ENCODE measurements at regions not wholly inside any gene's neighbourhood (a gene's known extent, or its start where the extent isn't known, plus 50 kb on each side); places are given as distances from the start of the nearest gene placed in this dataset.

DNA sequence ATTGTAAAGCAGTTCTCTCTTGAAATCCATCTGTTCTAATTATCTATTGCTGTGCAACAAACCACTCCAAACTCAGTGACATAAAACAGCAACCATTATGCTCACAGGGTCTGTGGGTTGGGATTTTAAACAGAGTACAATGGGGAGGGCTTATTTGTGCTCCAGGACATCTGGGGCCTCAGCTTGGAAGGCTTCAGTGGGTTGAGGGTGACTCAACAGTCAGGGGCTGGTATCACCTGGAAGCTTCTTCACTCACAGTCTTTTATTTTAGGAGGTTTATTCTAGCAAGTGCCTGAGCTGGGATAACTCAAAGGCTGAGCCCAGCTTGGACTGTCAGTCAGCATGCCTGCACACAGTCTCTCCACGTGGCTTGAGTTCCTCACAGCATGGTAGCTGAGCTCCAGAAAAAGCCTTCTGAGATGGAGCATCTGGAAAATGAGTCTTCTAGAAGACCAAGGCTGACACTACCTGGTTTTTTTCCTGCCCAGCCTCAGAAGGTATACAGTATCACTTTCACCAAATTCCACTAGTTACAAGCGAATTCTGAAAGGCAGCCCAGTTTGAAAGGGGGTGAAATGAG lies 234.6 kb upstream of the ID4 start:
- no peak overlapping the region for H2AFZ ChIP-seq (replicated peaks; ENCODE audit: low read length, poor library complexity)
- H2BK5ac ChIP-seq (ENCODE audit: low read depth, low read length, poor library complexity, severe bottlenecking): no peak overlapping the region
- H2BK120ac ChIP-seq (ENCODE audit: low read depth, low read length): no peak overlapping the region
- WGBS, 2 experiments (ENCODE audit: extremely low coverage in 2 of 2, insufficient read length in 1 of 2): 38% methylated on average over 1 of the region's 2 CpGs; no CpG with 5 or more reads in 1 of the 2 experiments
- ATAC-seq (ENCODE audit: low read depth) (no peak), DNase-seq (no peak)
- H4K91ac ChIP-seq (ENCODE audit: insufficient read depth, low read depth, low read length): no peak overlapping the region
- no peak overlapping the region for H2BK20ac ChIP-seq (ENCODE audit: low read depth, low read length)
- no peak overlapping the region for H3K56ac ChIP-seq (ENCODE audit: extremely low read depth, insufficient read depth, low read length)
- H3K79me1 ChIP-seq (ENCODE audit: low read depth in 1 of 2, low read length in 2 of 2): no peaks in the 10 kb centered on the region
- no peak overlapping the region for H4K8ac ChIP-seq (ENCODE audit: low read depth in 2 of 2, low read length in 2 of 2)
- no peaks in the 10 kb centered on the region for H4K20me1 ChIP-seq (ENCODE audit: insufficient read depth, low read length)
- intact Hi-C loops (cut with micrococcal nuclease) (no loop called here), in situ Hi-C loops (cut with MboI; ENCODE audit: low sequenced_read_pairs) (no loop called here), dilution Hi-C loops (cut with HindIII; ENCODE audit: low sequenced_read_pairs, unreplicated experiment) (no loop called here)
- no peak overlapping the region for H2AK5ac ChIP-seq (ENCODE audit: low read depth, low read length)
- no peaks in the 10 kb centered on the region for H3K9me1 ChIP-seq (ENCODE audit: insufficient read depth, low read length)
- no peaks in the 10 kb centered on the region for H3K36me3 ChIP-seq (ENCODE audit: control insufficient read depth, insufficient read depth, low read length)
- no peak overlapping the region for H3K18ac ChIP-seq (ENCODE audit: low read depth, low read length)
- no peaks in the 10 kb centered on the region for H3K4me1 ChIP-seq (ENCODE audit: control insufficient read depth, insufficient read depth, low read length)
- CTCF ChIA-PET: no interaction called here
- no peak overlapping the region for H3K4ac ChIP-seq (ENCODE audit: low read depth, low read length)
- no TSS peak for BruUV-seq (replicated peaks)
- no peak overlapping the region for H3K9ac ChIP-seq (ENCODE audit: low read depth, low read length)
- no peaks in the 10 kb centered on the region for H3K27me3 ChIP-seq (ENCODE audit: control insufficient read depth, insufficient read depth, low read length)
- no peak overlapping the region for H3K4me2 ChIP-seq (ENCODE audit: low read depth, low read length)
- POLR2A ChIA-PET (ENCODE audit: unreplicated experiment): no interaction called here
- H3K4me3 ChIP-seq (ENCODE audit: insufficient read depth, low read depth, low read length): no peak overlapping the region
- H2BK15ac ChIP-seq (ENCODE audit: low read depth, low read length): no peak overlapping the region
- no peak overlapping the region for H2AK9ac ChIP-seq (replicated peaks; ENCODE audit: low read depth, low read length, poor library complexity)
- H4K5ac ChIP-seq (ENCODE audit: low read depth, low read length): no peak overlapping the region
- H3K27ac ChIP-seq (ENCODE audit: insufficient read depth, low read length): no peak overlapping the region
- H3K14ac ChIP-seq (replicated peaks; ENCODE audit: low read depth, low read length): no peak overlapping the region
- no peak overlapping the region for H3K23ac ChIP-seq (ENCODE audit: low read depth, low read length)
- TF ChIP-seq MXI1 (IDR thresholded peaks at IDR 0.05; ENCODE audit: borderline replicate concordance, low read depth, low read length): no peak
- TF ChIP-seq POLR2A (IDR thresholded peaks at IDR 0.05; ENCODE audit: low read depth, low read length): no peak
- TF ChIP-seq CHD1 (IDR thresholded peaks at IDR 0.05; ENCODE audit: low read depth, low read length): no peak
- TF ChIP-seq FOS (IDR thresholded peaks at IDR 0.05; ENCODE audit: low read depth, low read length): no peak
- TF ChIP-seq MAFK (IDR thresholded peaks at IDR 0.05; ENCODE audit: low read depth, low read length): no peak
- TF ChIP-seq NFE2L2 (IDR thresholded peaks at IDR 0.05; ENCODE audit: low read depth, low read length): no peak
- TF ChIP-seq RFX5 (IDR thresholded peaks at IDR 0.05; ENCODE audit: low read depth, low read length): no peak
- no peak for TF ChIP-seq USF2 (IDR thresholded peaks at IDR 0.05; ENCODE audit: low read depth, low read length)
- TF ChIP-seq MAZ (IDR thresholded peaks at IDR 0.05; ENCODE audit: borderline replicate concordance, low read depth, low read length): no peak
- no peak for TF ChIP-seq CTCF (conservative IDR thresholded peaks at IDR 0.05; ENCODE audit: low read depth, low read length)
- TF ChIP-seq ELK1 (IDR thresholded peaks at IDR 0.05; ENCODE audit: borderline replicate concordance, low read depth, low read length): no peak
- TF ChIP-seq RCOR1 (IDR thresholded peaks at IDR 0.05; ENCODE audit: insufficient replicate concordance, low read length): no peak
- H3K9me3 ChIP-seq (ENCODE audit: control insufficient read depth, insufficient read depth, low read length): peaks cover 2% of the 10 kb centered on the region; the same call in 1 of the 2 replicates

Measured in IMR-90 (cell line).